22Rv1 (cell line): ENCODE measurements at regions not wholly inside any gene's neighbourhood (a gene's known extent, or its start where the extent isn't known, plus 50 kb on each side); places are given as distances from the start of the nearest gene placed in this dataset.

Experiments
- ZFX ChIP-seq: fragments of 450-650 bp; IDR thresholded peaks from 2 replicates; pipeline ENCODE4 v1.6.1; 2017; ENCODE audit warnings: antibody characterized with exemption, borderline replicate concordance
- TF ChIP-seq, protein P1 (sequence below): fragments of 450-650 bp; IDR thresholded peaks from 2 replicates; pipeline ENCODE4 v1.5.1; 2017; ENCODE audit warnings: mild to moderate bottlenecking

DNA sequence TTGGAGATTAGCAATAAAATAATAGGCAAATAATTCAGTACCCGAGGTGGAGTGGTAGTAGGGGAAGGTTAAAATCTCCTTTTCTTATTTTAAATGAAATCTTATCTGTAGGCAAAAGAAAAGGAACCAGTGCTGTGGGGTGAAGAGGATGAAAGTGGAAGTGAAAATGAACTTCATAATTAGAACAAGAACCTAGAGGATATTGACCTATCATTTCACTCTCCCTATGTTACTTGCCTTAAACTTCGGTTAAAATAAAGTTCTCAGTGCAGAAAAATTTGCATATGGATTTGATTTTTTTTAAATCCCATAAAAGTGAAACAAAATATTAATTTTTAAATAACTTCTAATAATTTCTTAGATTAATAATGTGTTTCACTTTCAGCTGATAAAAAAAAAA lies 1094.9 kb upstream of the C9orf72 start:
- TF ChIP-seq, protein P1, sequence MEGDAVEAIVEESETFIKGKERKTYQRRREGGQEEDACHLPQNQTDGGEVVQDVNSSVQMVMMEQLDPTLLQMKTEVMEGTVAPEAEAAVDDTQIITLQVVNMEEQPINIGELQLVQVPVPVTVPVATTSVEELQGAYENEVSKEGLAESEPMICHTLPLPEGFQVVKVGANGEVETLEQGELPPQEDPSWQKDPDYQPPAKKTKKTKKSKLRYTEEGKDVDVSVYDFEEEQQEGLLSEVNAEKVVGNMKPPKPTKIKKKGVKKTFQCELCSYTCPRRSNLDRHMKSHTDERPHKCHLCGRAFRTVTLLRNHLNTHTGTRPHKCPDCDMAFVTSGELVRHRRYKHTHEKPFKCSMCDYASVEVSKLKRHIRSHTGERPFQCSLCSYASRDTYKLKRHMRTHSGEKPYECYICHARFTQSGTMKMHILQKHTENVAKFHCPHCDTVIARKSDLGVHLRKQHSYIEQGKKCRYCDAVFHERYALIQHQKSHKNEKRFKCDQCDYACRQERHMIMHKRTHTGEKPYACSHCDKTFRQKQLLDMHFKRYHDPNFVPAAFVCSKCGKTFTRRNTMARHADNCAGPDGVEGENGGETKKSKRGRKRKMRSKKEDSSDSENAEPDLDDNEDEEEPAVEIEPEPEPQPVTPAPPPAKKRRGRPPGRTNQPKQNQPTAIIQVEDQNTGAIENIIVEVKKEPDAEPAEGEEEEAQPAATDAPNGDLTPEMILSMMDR: no peak
- TF ChIP-seq ZFX: no peak
